BJ (cell line): ENCODE measurements at regions not wholly inside any gene's neighbourhood (a gene's known extent, or its start where the extent isn't known, plus 50 kb on each side); places are given as distances from the start of the nearest gene placed in this dataset.

Experiments used
- CTCF ChIA-PET: fragments of 350-600 bp; formaldehyde crosslinking; extraction: SDS; loops from one replicate; lab custom pipeline; 2021; ENCODE audit warnings: antibody characterized with exemption, inconsistent platforms; lab: Yijun Ruan, JAX
- POLR2A ChIA-PET: fragments of 300-600 bp; sonication (Branson Sonifier 250); formaldehyde crosslinking; extraction: SDS; loops from one replicate; lab custom pipeline; 2021; ENCODE audit warnings: antibody characterized with exemption; lab: Charles Lee
- DNase-seq: peaks from one replicate; pipeline ENCODE4 v3.0.0-alpha.2; 2011; ENCODE audit warnings: low read depth
- H3K27me3 ChIP-seq: 2 replicates; pipeline ENCODE4 v1.6.0; 2011; ENCODE audit warnings: low read length; ENCODE audit not compliant: control insufficient read depth, insufficient read depth
- H3K36me3 ChIP-seq: 2 replicates; pipeline ENCODE4 v1.5.1; 2011; ENCODE audit warnings: low read length; ENCODE audit not compliant: control insufficient read depth, insufficient read depth
- H3K4me3 ChIP-seq: 2 replicates; pipeline ENCODE4 v1.5.1; 2011; ENCODE audit warnings: low read depth, mild to moderate bottlenecking, control low read depth, low read length
- CTCF ChIP-seq: IDR thresholded peaks from 2 replicates; pipeline ENCODE4 v1.5.1; 2011; ENCODE audit warnings: low read depth, mild to moderate bottlenecking, control low read depth, inconsistent platforms, low read length, moderate library complexity; ENCODE audit not compliant: insufficient read depth

DNA sequence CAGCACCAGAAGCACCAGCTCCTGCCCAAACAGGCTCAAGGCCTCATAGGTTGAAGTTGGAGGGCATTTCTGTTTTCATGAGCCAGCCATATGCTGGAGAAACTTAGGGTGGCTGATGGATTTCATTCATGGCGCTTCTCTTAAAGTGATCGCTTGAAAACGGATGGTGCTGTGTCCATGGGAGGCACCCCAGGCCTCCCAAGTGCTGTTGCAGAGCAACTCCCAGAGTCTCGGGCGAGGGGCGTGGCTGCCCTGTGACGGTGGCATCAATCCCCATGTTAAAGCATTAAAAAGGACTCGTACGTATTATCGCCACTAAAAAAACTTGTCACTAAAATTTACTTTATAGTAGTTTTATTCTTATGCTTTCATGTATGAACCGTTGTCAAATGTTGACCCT lies 128.3 kb downstream of the MRPL36 start:
- ChIA-PET CTCF (interaction anchor here (0.6 kb wide), 1 partner anchor 684 kb away, joined by 3 read pairs; no protein-coding TSS in a partner anchor), POLR2A (no interaction called here)
- peaks cover 17% of the 10 kb centered on the region for H3K27me3 ChIP-seq
- H3K36me3 ChIP-seq, result no peaks in the 10 kb centered on the region
- no peak for DNase-seq
- no peak for TF ChIP-seq CTCF
- H3K4me3 ChIP-seq, result no peak overlapping the region

- POLR2A ChIA-PET, result no interaction called here
- CTCF ChIA-PET, result interaction anchor here (1.1 to 3.0 kb wide), 2 partner anchors 14 to 16 kb away, joined by 4 to 14 read pairs; no protein-coding TSS in a partner anchor
- H3K27me3 ChIP-seq, result peaks cover 22% of the 10 kb centered on the region
- no peak for TF ChIP-seq CTCF
- H3K4me3 ChIP-seq, result no peak overlapping the region
- DNase-seq, result no peak
- H3K36me3 ChIP-seq, result no peaks in the 10 kb centered on the region
Measured at GRCh38 chr5:1670351-1670750, 129.3 kb downstream of the MRPL36 start.

GRCh38 chr5:1669276-1670155 lies 130.1 kb downstream of the MRPL36 start:
- ChIA-PET POLR2A (no interaction called here), CTCF (interaction anchor here (0.9 to 3.0 kb wide), 3 partner anchors 10 to 15 kb away, joined by 3 to 14 read pairs (median 4); no protein-coding TSS in a partner anchor)
- TF ChIP-seq CTCF, result no peak
- H3K36me3 ChIP-seq, result no peaks in the 10 kb centered on the region
- H3K4me3 ChIP-seq, result no peak overlapping the region
- H3K27me3 ChIP-seq, result peaks cover 24% of the 10 kb centered on the region
- DNase-seq, result no peak

- H3K36me3 ChIP-seq, result no peaks in the 10 kb centered on the region
- DNase-seq, result no peak
- CTCF ChIA-PET, result interaction anchor here (0.9 to 3.0 kb wide), 2 partner anchors 11 to 23 kb away, joined by 3 to 14 read pairs; no protein-coding TSS in a partner anchor
- POLR2A ChIA-PET, result no interaction called here
- H3K4me3 ChIP-seq, result no peak overlapping the region
- H3K27me3 ChIP-seq, result peaks cover 24% of the 10 kb centered on the region
- no peak for TF ChIP-seq CTCF
Measured at GRCh38 chr5:1668141-1668721, 131.4 kb downstream of the MRPL36 start.

DNA sequence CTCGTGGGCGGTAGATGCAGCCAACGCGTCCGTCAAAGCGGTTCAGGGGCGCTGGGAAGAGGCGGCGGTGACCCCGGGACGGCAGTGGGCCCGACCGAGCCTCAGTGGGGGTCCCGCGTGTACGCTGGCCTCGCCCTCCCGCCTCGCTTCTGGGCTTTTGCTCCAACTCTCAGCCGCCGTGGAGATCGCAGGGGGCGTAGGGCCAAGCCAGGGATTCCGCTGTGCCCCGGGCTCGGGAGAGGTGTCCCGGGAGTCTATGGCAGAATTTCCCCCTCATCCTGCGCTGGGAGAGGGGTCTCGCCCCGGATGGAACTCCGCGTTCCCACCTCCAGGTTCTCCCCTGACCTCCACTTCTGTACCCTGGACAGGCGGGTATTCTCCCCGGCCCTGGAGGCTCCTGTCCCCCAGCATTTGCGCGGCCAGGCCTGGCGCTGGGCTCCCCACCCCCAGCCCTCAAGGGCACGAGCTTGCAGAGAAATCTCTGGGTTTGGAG lies 131.9 kb downstream of the MRPL36 start:
- DNase-seq, result no peak
- ChIA-PET POLR2A (no interaction called here), CTCF (interaction anchor here (0.9 to 3.0 kb wide), 2 partner anchors 11 to 23 kb away, joined by 3 to 14 read pairs; no protein-coding TSS in a partner anchor)
- no peaks in the 10 kb centered on the region for H3K36me3 ChIP-seq
- H3K27me3 ChIP-seq, result peaks cover 22% of the 10 kb centered on the region
- TF ChIP-seq CTCF, result no peak
- H3K4me3 ChIP-seq, result no peak overlapping the region
